ENCODE measurements at regions not wholly inside any gene's neighbourhood (a gene's known extent, or its start where the extent isn't known, plus 50 kb on each side); places are given as distances from the start of the nearest gene placed in this dataset.

GRCh38 chr13:88685459-88685858 lies 1014.3 kb downstream of the SLITRK5 start:
- TF ChIP-seq CTCF (IDR thresholded peaks at IDR 0.05) (no peak), POLR2A (IDR thresholded peaks at IDR 0.05) (no peak), EP300 (IDR thresholded peaks at IDR 0.05) (no peak), POLR2AphosphoS5 (IDR thresholded peaks at IDR 0.05) (no peak)

Measured in gastroesophageal sphincter (tissue), 3 donors.